Midbrain (tissue), 1 donor: ENCODE measurements at regions not wholly inside any gene's neighbourhood (a gene's known extent, or its start where the extent isn't known, plus 50 kb on each side); places are given as distances from the start of the nearest gene placed in this dataset.
"Not testable (repeated sequence)": the region's sequence is repeated elsewhere in the genome, so short reads cannot be mapped to it uniquely, and the experiment has no call there.

Experiments
- DNase-seq: peaks from one replicate; lab custom pipeline; 2025; lab: John Stamatoyannopoulos, UW

DNA sequence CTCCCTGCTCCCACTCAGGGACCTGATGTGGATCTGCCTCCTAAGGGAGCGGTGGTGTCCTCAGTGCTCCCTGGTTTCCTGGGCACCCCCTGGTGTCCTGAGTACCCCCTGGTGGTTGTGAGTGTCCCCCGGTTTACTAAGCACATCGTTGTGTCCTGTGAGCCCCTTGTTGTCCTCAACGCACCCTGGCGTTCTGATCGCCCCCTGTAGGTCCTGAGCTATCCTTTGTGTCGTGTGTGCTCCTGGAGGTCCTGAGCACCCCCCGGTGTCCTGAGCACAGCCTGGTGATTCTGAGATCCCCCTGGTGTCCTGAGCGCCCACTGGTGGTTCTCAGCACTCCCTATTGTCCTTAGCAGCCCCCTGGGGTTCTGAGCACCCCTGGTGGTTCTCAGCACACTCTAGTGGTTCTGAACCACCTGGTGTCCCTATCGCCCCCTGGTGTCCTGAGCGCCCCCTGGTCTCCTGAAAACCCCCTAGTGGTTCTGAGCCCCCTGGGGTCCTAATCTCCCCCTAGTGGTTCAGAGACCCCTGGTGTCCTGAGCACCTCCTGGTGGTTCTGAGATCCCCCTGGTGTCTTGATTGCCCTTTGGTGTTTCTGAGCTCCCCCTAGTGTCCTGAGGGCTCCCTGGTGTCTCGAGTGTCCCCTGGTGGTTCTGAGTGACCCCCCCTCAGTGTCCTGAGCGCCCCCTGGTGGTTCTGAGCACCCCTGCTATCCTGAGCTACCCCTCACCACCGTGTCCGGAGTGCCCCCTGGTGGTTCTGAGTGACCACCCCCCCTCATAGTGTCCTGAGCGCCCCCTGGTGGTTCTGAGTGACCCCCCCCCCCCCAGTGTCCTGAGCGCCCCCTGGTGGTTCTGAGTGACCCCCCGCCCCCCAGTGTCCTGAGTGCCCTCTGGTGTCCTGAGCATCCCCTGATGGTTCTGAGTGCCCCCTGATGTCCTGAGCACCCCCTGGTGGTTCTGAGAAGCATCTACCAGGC lies 615.1 kb downstream of the TMEM121 start:
- DNase-seq = no peak

DNA sequence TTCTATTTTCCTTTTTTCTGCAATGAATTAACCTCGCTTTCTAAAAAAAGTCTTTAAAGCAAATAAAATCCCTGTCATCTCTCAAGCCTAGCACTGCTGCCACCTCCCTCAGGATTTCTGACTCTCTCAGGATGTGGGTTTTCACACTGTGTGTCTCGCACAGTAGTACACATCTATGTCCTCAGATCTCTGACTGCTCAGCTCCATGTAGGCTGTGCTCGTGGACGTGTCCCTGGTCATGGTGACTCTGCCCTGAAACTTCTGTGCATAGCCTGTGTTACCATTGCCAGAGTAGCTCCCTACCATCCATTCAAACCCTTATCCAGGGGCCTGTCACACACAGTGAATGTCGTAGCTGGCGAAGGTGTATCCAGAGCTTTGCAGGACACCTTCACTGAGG lies 619.3 kb downstream of the TMEM121 start:
- DNase-seq = not testable (repeated sequence)

- DNase-seq = peak; percentile 51
Observed at GRCh38 chr14:106153362-106153955, 627.1 kb downstream of the TMEM121 start.

- DNase-seq = no peak
Observed at GRCh38 chr14:106163316-106163715, 636.9 kb downstream of the TMEM121 start.

GRCh38 chr14:106163812-106164211 lies 637.4 kb downstream of the TMEM121 start:
- DNase-seq = not testable (repeated sequence)

DNA sequence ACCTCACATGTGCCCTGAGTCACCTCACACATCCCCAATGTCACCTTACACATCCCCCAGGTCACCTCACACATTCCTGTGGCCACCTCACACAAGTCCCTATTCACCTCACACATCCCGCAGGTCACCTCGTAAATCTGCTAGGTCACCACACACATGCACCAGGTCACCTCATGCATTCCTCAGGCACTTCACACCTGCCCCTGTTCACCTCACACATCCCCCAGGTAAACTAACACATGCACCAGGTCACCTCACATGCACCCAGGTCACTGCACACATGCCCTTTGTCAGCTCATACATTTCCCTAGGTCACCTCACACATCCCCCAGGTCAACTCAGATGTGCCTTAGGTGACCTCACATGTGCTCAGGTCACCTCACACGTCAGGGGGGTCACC lies 639.8 kb downstream of the TMEM121 start:
- no peak for DNase-seq

DNA sequence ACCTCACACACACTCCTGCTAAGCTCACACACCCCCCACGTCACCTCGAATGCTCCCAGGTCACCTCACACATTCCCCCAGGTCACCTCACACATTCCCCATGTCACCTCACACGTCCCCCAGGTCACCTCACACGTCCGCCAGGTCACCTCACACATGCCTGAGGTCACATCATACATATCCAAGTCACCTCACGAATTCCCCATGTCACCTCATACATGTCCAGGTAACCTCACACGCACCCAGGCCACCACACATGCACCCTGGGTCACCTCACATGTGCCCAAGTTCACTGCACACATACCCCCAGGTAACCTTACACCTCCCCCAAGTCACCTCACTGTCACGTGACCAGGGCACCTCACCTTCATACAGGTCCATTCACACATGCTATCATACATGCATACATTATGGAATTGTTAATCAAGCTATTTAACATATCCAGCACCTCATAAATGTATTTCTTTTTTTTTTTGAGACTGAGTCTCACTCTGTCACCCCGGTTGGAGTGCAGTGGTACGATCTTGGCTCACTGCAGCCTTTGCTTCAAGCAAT lies 640.3 kb downstream of the TMEM121 start:
- DNase-seq = no peak

DNA sequence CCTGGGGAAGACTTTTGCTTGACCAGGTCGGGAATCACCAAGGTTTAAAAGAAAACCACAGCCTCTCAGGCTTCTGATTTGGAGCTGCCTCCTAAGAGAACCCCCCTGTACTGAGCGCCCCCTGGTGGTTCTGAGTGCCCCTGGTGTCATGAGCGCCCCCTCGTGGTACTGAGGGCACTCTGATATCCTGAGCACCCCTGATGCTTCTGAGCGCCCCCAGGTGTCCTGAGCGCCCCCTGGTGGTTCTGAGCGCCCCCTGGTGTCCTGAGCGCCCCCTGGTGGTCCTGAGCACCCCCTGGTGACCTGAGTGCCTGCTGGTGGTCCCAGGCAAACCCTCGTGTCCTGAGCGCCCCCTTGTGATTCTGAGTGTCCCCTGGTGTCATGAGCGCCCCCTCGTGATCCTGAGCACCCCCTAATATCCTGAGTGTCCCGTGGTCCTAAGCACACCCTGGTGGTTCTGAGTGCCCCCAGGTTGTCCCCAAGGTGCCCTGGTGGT lies 643.8 kb downstream of the TMEM121 start:
- DNase-seq = not testable (repeated sequence)

GRCh38 chr14:106174206-106174605 lies 647.8 kb downstream of the TMEM121 start:
- DNase-seq = no peak

DNA sequence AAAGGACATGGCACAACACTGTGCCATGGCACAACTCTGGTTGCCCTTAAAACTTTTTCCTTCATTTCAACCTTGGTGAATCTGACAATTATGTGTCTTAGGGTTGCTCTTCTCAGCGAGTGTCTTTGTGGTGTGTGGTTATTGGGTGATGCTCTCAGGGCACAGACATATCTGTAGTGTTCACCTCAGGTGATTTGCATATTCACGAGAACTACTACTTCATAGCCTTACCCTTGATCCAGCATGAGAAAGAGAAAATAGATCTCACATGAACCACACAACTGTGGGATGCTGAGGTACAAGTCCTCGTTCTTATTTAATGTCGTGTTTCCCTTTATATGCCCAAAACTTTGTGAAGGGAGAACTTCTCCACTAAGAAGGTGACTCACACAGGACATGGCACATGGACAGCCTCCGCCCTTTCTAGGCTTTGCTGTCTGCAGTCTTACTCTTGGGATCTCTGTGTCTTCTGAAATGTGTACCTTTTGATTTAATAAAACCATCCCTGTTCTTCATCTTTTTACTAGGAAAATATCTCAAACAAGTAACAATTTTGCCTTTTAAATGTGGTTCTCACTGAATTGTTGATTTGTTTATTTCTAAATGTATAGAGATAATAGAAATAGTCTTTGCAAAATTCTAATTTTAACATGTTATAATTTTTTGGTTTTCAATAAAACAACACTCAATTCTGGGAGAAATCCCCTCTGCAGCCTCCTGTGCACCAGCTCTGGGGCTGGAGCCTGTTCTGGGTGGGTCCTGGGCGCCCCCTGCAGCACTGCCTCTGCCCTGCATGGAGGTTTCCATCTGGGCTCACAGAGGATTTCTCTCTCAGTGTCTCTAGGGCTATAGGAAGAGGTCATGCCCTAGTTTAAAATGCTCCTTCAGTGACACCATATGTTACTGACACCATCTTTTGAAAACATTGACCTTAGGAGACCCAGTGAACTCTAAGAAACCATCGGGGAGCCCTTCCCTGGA lies 651.2 kb downstream of the TMEM121 start:
- DNase-seq = not testable (repeated sequence)

DNA sequence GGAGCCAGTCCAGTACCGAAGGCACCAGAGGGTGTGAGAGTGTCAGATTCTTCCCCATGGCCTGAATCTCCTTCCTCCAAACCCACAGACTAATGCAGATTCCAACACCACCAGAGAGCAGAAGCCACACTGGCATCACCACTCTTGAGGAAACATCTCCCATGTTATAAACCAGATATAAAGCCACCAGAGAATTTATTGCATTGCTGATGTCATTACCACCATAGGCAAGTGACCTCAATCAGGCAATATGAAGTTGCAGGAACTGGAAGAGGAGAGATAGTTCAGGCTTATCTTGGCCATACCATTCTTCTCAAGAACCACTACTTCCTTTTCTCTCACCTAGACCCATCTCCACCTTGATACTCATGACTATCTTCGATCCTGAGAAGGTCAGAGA lies 653.4 kb downstream of the TMEM121 start:
- no peak for DNase-seq

- DNase-seq = not testable (repeated sequence)
Observed at GRCh38 chr14:106184771-106185170, 658.4 kb downstream of the TMEM121 start.

GRCh38 chr14:106185174-106185836 lies 658.9 kb downstream of the TMEM121 start:
- not testable (repeated sequence) for DNase-seq

DNA sequence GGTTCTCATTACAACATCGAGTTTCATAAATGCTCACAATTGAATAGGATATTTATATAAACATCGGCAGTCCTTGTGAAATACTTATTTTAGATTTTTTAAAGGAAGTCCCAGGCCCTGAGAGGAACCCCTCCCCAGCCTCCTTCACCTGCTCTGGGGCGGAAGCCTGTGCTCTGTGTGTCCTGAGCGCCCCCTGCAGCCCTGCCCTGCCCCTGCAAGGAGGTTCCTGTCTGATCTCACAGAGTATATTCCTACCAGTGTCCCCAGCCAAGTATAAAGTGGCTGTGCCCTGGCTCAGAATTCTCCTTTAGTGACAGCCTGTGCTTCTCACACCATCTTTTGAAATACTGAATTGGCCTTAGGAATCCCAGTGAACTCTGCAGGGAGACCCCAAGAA lies 659.5 kb downstream of the TMEM121 start:
- DNase-seq = no peak

DNA sequence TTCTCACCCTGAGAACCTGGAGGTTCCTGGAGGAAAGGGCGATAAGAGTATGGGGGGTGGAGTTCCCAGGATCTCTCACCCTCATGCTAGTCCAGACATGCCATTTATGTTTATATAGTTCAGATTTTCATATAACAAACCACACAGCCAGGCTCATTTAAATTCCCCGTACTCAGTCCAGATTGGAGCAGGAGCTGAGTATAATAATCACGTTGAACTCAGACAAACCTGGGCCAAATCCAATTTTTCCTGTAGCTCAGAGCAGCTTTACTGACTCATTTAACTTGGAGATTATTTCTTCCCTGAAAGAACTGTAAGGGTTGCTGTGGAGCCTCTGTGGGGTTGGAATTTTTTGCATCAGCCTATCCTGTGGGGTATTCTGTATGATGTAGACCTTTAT lies 660.8 kb downstream of the TMEM121 start:
- no peak for DNase-seq

- not testable (repeated sequence) for DNase-seq
Observed at GRCh38 chr14:106192701-106193100, 666.3 kb downstream of the TMEM121 start.

DNA sequence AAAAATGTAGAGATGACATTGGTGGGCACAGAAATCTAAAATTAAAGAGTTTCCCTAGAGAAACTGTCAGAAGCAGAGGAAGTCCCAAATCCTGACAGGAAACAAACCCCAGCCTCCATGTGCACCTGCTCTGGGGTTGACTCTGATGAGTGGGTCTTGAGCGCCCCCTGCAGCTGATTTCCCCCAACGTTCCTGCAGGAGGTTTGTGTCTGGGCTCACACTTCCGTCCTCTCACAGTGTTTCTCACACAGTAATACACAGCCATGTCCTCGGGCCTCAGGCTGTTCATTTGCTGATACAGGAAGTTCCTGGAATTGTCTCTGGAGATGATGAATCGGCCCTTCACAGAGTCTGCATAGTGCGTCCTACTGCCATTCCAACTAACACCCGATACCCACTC lies 670.1 kb downstream of the TMEM121 start:
- not testable (repeated sequence) for DNase-seq

DNA sequence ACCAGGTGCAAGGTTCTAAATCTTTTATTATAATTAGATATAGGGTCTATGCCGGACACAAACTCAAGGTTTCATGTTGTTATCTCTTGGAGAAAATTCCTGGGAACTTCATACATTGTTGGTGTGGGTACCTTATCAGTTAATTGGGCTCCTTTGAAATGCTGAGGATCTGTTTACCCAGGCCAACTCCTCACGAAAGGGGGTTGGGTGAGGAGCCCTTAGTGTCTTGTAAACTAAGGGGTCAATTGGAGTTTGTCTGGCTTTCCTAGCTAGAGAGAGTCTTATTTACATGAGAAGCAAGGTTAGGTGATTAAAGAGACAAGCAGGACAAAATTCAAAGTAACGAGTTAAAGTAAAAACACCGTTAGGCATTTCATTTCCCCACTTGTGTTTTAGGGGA lies 670.9 kb downstream of the TMEM121 start:
- not testable (repeated sequence) for DNase-seq

GRCh38 chr14:106199097-106199496 lies 672.7 kb downstream of the TMEM121 start:
- DNase-seq = no peak

- no peak for DNase-seq
Observed at GRCh38 chr14:106200541-106201315, 674.3 kb downstream of the TMEM121 start.
